H9 (cell line): ENCODE measurements at regions not wholly inside any gene's neighbourhood (a gene's known extent, or its start where the extent isn't known, plus 50 kb on each side); places are given as distances from the start of the nearest gene placed in this dataset.

Source experiments
- DNase-seq: peaks from one replicate; pipeline ENCODE4 v3.0.0-alpha.2; 2017
- H2AFZ ChIP-seq: one replicate; pipeline ENCODE4 v1.6.1; 2013; ENCODE audit warnings: mild to moderate bottlenecking, low read length, control low read depth, moderate library complexity
- H2AK5ac ChIP-seq: 2 replicates; pipeline ENCODE4 v1.6.1; 2013; ENCODE audit warnings: low read length, control low read depth, mixed read lengths; ENCODE audit not compliant: insufficient read length
- H2BK120ac ChIP-seq: one replicate; pipeline ENCODE4 v1.6.1; 2013; ENCODE audit warnings: low read depth, mild to moderate bottlenecking, low read length, control low read depth, inconsistent platforms; ENCODE audit not compliant: poor library complexity, severe bottlenecking
- H2BK12ac ChIP-seq: 2 replicates; pipeline ENCODE4 v1.6.1; 2013; ENCODE audit warnings: low read length, control low read depth, mixed read lengths, low read depth; ENCODE audit not compliant: insufficient read length
- H2BK15ac ChIP-seq: 2 replicates; pipeline ENCODE4 v1.6.1; 2013; ENCODE audit warnings: low read depth, low read length, control low read depth
- H2BK20ac ChIP-seq: one replicate; pipeline ENCODE4 v1.6.1; 2013; ENCODE audit warnings: low read depth, mild to moderate bottlenecking, low read length, control low read depth, inconsistent platforms; ENCODE audit not compliant: poor library complexity, severe bottlenecking
- H2BK5ac ChIP-seq: 2 replicates; pipeline ENCODE4 v1.6.1; 2013; ENCODE audit warnings: low read length, control low read depth, mixed read lengths; ENCODE audit not compliant: insufficient read length
- H3K14ac ChIP-seq: 2 replicates; pipeline ENCODE4 v1.6.1; 2013; ENCODE audit warnings: low read length, control low read depth; ENCODE audit not compliant: insufficient read depth
- H3K18ac ChIP-seq: 2 replicates; pipeline ENCODE4 v1.6.1; 2013; ENCODE audit warnings: low read depth, mild to moderate bottlenecking, mixed read lengths, low read length, control low read depth; ENCODE audit not compliant: insufficient read length
- H3K23ac ChIP-seq: 2 replicates; pipeline ENCODE4 v1.6.1; 2013; ENCODE audit warnings: low read length, control low read depth, mixed read lengths, low read depth; ENCODE audit not compliant: insufficient read length
- H3K23me2 ChIP-seq: 2 replicates; pipeline ENCODE4 v1.6.1; 2013; ENCODE audit warnings: low read depth, mild to moderate bottlenecking, mixed read lengths, low read length, control low read depth; ENCODE audit not compliant: insufficient read length, poor library complexity, severe bottlenecking
- H3K27ac ChIP-seq: 2 replicates; pipeline ENCODE4 v1.5.1; 2013; ENCODE audit warnings: low read length, control low read depth, mixed read lengths, low read depth; ENCODE audit not compliant: insufficient read length
- H3K27me3 ChIP-seq: 2 replicates; pipeline ENCODE4 v1.6.1; 2013; ENCODE audit warnings: low read length, control low read depth, inconsistent platforms; ENCODE audit not compliant: insufficient read depth
- H3K4ac ChIP-seq: 2 replicates; pipeline ENCODE4 v1.6.1; 2013; ENCODE audit warnings: low read depth, mild to moderate bottlenecking, control low read depth, inconsistent platforms, low read length, moderate library complexity
- H3K4me1 ChIP-seq: 2 replicates; pipeline ENCODE4 v1.6.1; 2013; ENCODE audit warnings: low read length, control low read depth, inconsistent platforms; ENCODE audit not compliant: insufficient read depth
- H3K4me2 ChIP-seq: 2 replicates; pipeline ENCODE4 v1.6.1; 2013; ENCODE audit warnings: low read length, control low read depth, mixed read lengths; ENCODE audit not compliant: insufficient read length, insufficient read depth
- H3K56ac ChIP-seq: 2 replicates; pipeline ENCODE4 v1.6.1; 2013; ENCODE audit warnings: low read depth, mild to moderate bottlenecking, mixed read lengths, low read length, control low read depth; ENCODE audit not compliant: insufficient read length
- H3K79me1 ChIP-seq: 2 replicates; pipeline ENCODE4 v1.6.1; 2013; ENCODE audit warnings: low read depth, mild to moderate bottlenecking, moderate library complexity, low read length, control low read depth, inconsistent platforms; ENCODE audit not compliant: insufficient read depth, poor library complexity, severe bottlenecking
- H3K79me2 ChIP-seq: 2 replicates; pipeline ENCODE4 v1.6.1; 2013; ENCODE audit warnings: low read length, control low read depth, inconsistent platforms; ENCODE audit not compliant: insufficient read depth
- H3K9ac ChIP-seq: 2 replicates; pipeline ENCODE4 v1.6.1; 2013; ENCODE audit warnings: low read length, control low read depth, mixed read lengths; ENCODE audit not compliant: insufficient read length; ENCODE audit errors: extremely low read depth
- H3K9me3 ChIP-seq: one replicate; pipeline ENCODE4 v1.6.1; 2013; ENCODE audit warnings: low read depth, low read length, inconsistent platforms; ENCODE audit not compliant: control insufficient read depth
- H3T11ph ChIP-seq: one replicate; pipeline ENCODE4 v1.6.1; 2013; ENCODE audit warnings: mild to moderate bottlenecking, low read length, control low read depth, inconsistent platforms
- H4K20me1 ChIP-seq: one replicate; pipeline ENCODE4 v1.6.1; 2013; ENCODE audit not compliant: control insufficient read depth, insufficient read length, insufficient read depth
- H4K5ac ChIP-seq: 2 replicates; pipeline ENCODE4 v1.6.1; 2013; ENCODE audit warnings: low read depth, mild to moderate bottlenecking, mixed read lengths, low read length, control low read depth; ENCODE audit not compliant: insufficient read length
- H4K8ac ChIP-seq: replicated peaks from 2 replicates; pipeline ENCODE4 v1.6.1; 2013; ENCODE audit warnings: low read length, control low read depth, mixed read lengths, low read depth; ENCODE audit not compliant: insufficient read length
- H4K91ac ChIP-seq: 2 replicates; pipeline ENCODE4 v1.6.1; 2013; ENCODE audit warnings: low read depth, mild to moderate bottlenecking, moderate library complexity, mixed read lengths, low read length, control low read depth; ENCODE audit not compliant: insufficient read length
- H3K27ac Mint-ChIP-seq, 3 experiments: 2 replicates in 2 of 3; 3 replicates in 1 of 3; pipeline ENCODE4 v1.8.0; 2020 to 2021; ENCODE audit warnings: mixed read lengths in 3 of 3, mild to moderate bottlenecking in 1 of 3, moderate library complexity in 1 of 3
- H3K27me3 Mint-ChIP-seq: 2 replicates; pipeline ENCODE4 v1.8.0; 2021; ENCODE audit warnings: low read depth, mild to moderate bottlenecking, moderate library complexity, mixed read lengths
- H3K36me3 Mint-ChIP-seq, 3 experiments: 2 replicates in 2 of 3; 3 replicates in 1 of 3; pipeline ENCODE4 v1.8.0; 2020 to 2021; ENCODE audit warnings: low read depth in 3 of 3, mixed read lengths in 3 of 3; ENCODE audit not compliant: insufficient read depth in 1 of 3
- H3K4me1 Mint-ChIP-seq, 2 experiments: 2 replicates each; pipeline ENCODE4 v1.8.0; 2020; ENCODE audit warnings: mixed read lengths in 2 of 2
- H3K4me3 Mint-ChIP-seq, 2 experiments: 2 replicates in 1 of 2; 3 replicates in 1 of 2; pipeline ENCODE4 v1.8.0; 2020 to 2021; ENCODE audit warnings: mild to moderate bottlenecking in 2 of 2, mixed read lengths in 2 of 2, moderate library complexity in 1 of 2
- H3K9me3 Mint-ChIP-seq, 2 experiments: 2 replicates in 1 of 2; 3 replicates in 1 of 2; pipeline ENCODE4 v1.8.0; 2020; ENCODE audit warnings: mild to moderate bottlenecking in 2 of 2, mixed read lengths in 2 of 2, moderate library complexity in 1 of 2
- WGBS: extraction: QIAGEN DNeasy Blood & Tissue Kit; methylation state at CpG from one replicate; pipeline ENCODE4 v1.1.7; 2013; ENCODE audit warnings: missing lambda C conversion rate, low lambda C conversion rate, mixed read lengths; ENCODE audit not compliant: insufficient read length; ENCODE audit errors: extremely low coverage; 5-methylcytosine and 5-hydroxymethylcytosine counted together
- TF ChIP-seq, protein P1 (sequence below): fragments of 200-600 bp; sonication (generic); conservative IDR thresholded peaks from 3 replicates; pipeline ENCODE4 v1.8.0; 2021; ENCODE audit warnings: antibody characterized with exemption, mild to moderate bottlenecking

DNA sequence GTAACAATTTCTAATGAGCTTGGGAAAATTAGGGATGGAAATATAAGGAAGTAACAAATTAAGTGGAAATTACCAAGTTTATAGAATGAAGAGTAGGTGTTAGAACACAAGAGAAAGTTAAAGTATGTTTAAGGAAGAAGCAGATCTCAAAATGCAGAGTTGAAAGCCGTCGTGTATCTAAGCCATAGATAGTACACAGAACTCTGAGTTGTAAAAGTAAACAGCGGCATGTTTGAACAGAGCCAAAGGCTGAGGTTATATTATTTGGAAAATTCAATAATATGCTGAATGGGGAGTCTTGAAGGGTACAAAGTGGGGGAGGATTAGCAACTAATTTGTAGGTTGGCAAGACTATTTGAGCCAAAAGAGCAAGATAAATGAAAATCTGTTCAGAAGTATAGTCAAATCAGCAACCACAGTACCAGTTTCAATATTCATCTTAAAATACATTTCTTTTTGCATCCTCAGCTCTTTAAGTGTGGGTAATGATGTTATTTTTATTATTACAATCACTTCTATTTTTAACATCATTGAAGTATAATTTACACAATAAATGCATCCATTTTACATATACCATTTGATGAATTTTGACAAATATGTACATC lies 594.8 kb upstream of the ANO3 start:
- peaks cover 0 to 5% of the 10 kb centered on the region in 2 experiments; a peak in 2 of 5 replicates for H3K9me3 Mint-ChIP-seq
- no CpG with 5 or more reads among the region's 3 CpGs for WGBS
- 0 out of 4 replicates have a peak, but pooled peaks cover 0 to 2% of the 10 kb centered on the region in 2 experiments for H3K4me1 Mint-ChIP-seq

More for the DNA sequence above, 594.8 kb upstream of the ANO3 start:
- Histone ChIP-seq H3K4me1 (no peaks in the 10 kb centered on the region), H3K14ac (no peak overlapping the region), H3K56ac (no peak overlapping the region), H3T11ph (no peak overlapping the region), H3K27ac (no peak overlapping the region), H4K20me1 (no peaks in the 10 kb centered on the region), H2BK5ac (no peak overlapping the region), H3K9me3 (no peaks in the 10 kb centered on the region), H3K9ac (no peak overlapping the region), H3K23me2 (no peaks in the 10 kb centered on the region), H2BK120ac (no peak overlapping the region), H3K79me1 (no peaks in the 10 kb centered on the region), H2AFZ (no peak overlapping the region), H3K4ac (no peak overlapping the region), H2AK5ac (no peak overlapping the region), H3K79me2 (no peaks in the 10 kb centered on the region), H4K8ac (no peak overlapping the region), H4K5ac (no peak overlapping the region), H2BK15ac (no peak overlapping the region), H2BK20ac (no peak overlapping the region), H3K27me3 (no peaks in the 10 kb centered on the region), H3K23ac (no peak overlapping the region), H3K18ac (no peak overlapping the region), H3K4me2 (no peak overlapping the region), H4K91ac (no peak overlapping the region), H2BK12ac (no peak overlapping the region)
- TF ChIP-seq, protein P1, sequence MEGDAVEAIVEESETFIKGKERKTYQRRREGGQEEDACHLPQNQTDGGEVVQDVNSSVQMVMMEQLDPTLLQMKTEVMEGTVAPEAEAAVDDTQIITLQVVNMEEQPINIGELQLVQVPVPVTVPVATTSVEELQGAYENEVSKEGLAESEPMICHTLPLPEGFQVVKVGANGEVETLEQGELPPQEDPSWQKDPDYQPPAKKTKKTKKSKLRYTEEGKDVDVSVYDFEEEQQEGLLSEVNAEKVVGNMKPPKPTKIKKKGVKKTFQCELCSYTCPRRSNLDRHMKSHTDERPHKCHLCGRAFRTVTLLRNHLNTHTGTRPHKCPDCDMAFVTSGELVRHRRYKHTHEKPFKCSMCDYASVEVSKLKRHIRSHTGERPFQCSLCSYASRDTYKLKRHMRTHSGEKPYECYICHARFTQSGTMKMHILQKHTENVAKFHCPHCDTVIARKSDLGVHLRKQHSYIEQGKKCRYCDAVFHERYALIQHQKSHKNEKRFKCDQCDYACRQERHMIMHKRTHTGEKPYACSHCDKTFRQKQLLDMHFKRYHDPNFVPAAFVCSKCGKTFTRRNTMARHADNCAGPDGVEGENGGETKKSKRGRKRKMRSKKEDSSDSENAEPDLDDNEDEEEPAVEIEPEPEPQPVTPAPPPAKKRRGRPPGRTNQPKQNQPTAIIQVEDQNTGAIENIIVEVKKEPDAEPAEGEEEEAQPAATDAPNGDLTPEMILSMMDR, result no peak
- Mint-ChIP-seq H3K27ac (no peak overlapping the region), H3K4me3 (no peak overlapping the region), H3K36me3 (peaks cover 0 to 6% (median 0%) of the 10 kb centered on the region in 3 experiments; a peak in 1 of 7 replicates), H3K27me3 (no peaks in the 10 kb centered on the region)
- no peak for DNase-seq
